CD4-positive, alpha-beta memory T cell (primary cell): ENCODE measurements at regions not wholly inside any gene's neighbourhood (a gene's known extent, or its start where the extent isn't known, plus 50 kb on each side); places are given as distances from the start of the nearest gene placed in this dataset.

Source experiments
- CTCF ChIA-PET: fragments of 350-600 bp; sonication (Branson Sonifier 250); formaldehyde crosslinking; loops from one replicate; lab custom pipeline; 2021; ENCODE audit warnings: inconsistent platforms; ENCODE audit not compliant: partially characterized antibody; lab: Charles Lee
- POLR2A ChIA-PET: fragments of 350-600 bp; sonication (Branson Sonifier 250); formaldehyde crosslinking; loops from one replicate; lab custom pipeline; 2021; ENCODE audit not compliant: partially characterized antibody; lab: Charles Lee
- DNase-seq, 5 donors: peaks; one replicate each; pipeline versions ENCODE4 v3.0.0 to v3.0.0-alpha.2; 2020 to 2022; ENCODE audit warnings: mixed read lengths in 1 of 5
- H3K27ac ChIP-seq: one replicate; pipeline ENCODE4 v1.7.0; 2013; ENCODE audit warnings: low read depth, low read length
- H3K27me3 ChIP-seq: 2 replicates; pipeline ENCODE4 v1.7.0; 2013; ENCODE audit warnings: mild to moderate bottlenecking, low read length, moderate library complexity; ENCODE audit not compliant: insufficient read depth
- H3K36me3 ChIP-seq: 2 replicates; pipeline ENCODE4 v1.7.0; 2013; ENCODE audit warnings: mild to moderate bottlenecking, low read length, moderate library complexity; ENCODE audit not compliant: insufficient read depth
- H3K4me1 ChIP-seq: 2 replicates; pipeline ENCODE4 v1.7.0; 2013; ENCODE audit warnings: mild to moderate bottlenecking, low read length, moderate library complexity; ENCODE audit not compliant: insufficient read depth
- H3K4me3 ChIP-seq, 2 donors: one replicate each; pipeline ENCODE4 v1.7.0; 2013; ENCODE audit warnings: low read length in 2 of 2, mild to moderate bottlenecking in 1 of 2
- H3K9me3 ChIP-seq, 2 donors: one replicate each; pipeline ENCODE4 v1.7.0; 2013; ENCODE audit warnings: low read length in 2 of 2, control low read depth in 1 of 2; ENCODE audit not compliant: control insufficient read depth in 1 of 2
- H3K27ac Mint-ChIP-seq, 7 donors: one replicate each; pipeline ENCODE4 v1.8.0; 2020 to 2021; ENCODE audit warnings: mixed read lengths in 7 of 7, mild to moderate bottlenecking in 6 of 7, inconsistent platforms in 3 of 7, moderate library complexity in 3 of 7
- H3K27me3 Mint-ChIP-seq, 2 donors: one replicate each; pipeline ENCODE4 v1.8.0; 2020 to 2021; ENCODE audit warnings: mixed read lengths in 2 of 2
- H3K36me3 Mint-ChIP-seq, 2 donors: one replicate each; pipeline ENCODE4 v1.8.0; 2020 to 2021; ENCODE audit warnings: mixed read lengths in 2 of 2, inconsistent platforms in 1 of 2, mild to moderate bottlenecking in 1 of 2
- H3K4me1 Mint-ChIP-seq, 4 donors: one replicate each; pipeline ENCODE4 v1.8.0; 2020 to 2021; ENCODE audit warnings: mixed read lengths in 4 of 4, mild to moderate bottlenecking in 1 of 4
- H3K4me3 Mint-ChIP-seq, 8 donors: one replicate each; pipeline ENCODE4 v1.8.0; 2020 to 2021; ENCODE audit warnings: mixed read lengths in 8 of 8, mild to moderate bottlenecking in 7 of 8, moderate library complexity in 6 of 8, inconsistent platforms in 3 of 8
- H3K9me3 Mint-ChIP-seq, 8 donors: one replicate each; pipeline ENCODE4 v1.8.0; 2020 to 2021; ENCODE audit warnings: mixed read lengths in 8 of 8, mild to moderate bottlenecking in 5 of 8, inconsistent platforms in 3 of 8, moderate library complexity in 1 of 8
- intact Hi-C: fragments of 100-400 bp; cut with micrococcal nuclease; formaldehyde crosslinking; loops from one replicate; pipeline ENCODE4 v1.15.1; 2023

GRCh38 chr2:104361414-104361813 lies 492.5 kb upstream of the POU3F3 start:
- no peak overlapping the region for H3K4me3 Mint-ChIP-seq
- Histone ChIP-seq H3K27me3 (no peaks in the 10 kb centered on the region), H3K9me3 (no peaks in the 10 kb centered on the region), H3K4me3 (no peak overlapping the region), H3K27ac (no peak overlapping the region), H3K4me1 (no peaks in the 10 kb centered on the region), H3K36me3 (no peaks in the 10 kb centered on the region)
- intact Hi-C loops = no loop called here
- H3K27me3 Mint-ChIP-seq = peaks cover 0 to 1% of the 10 kb centered on the region in 2 donors
- H3K27ac Mint-ChIP-seq = no peak overlapping the region
- H3K9me3 Mint-ChIP-seq = peaks cover 0 to 7% (median 0%) of the 10 kb centered on the region in 8 donors
- ChIA-PET CTCF (no interaction called here), POLR2A (no interaction called here)
- no peaks in the 10 kb centered on the region for H3K36me3 Mint-ChIP-seq
- H3K4me1 Mint-ChIP-seq = no peaks in the 10 kb centered on the region
- no peak for DNase-seq

DNA sequence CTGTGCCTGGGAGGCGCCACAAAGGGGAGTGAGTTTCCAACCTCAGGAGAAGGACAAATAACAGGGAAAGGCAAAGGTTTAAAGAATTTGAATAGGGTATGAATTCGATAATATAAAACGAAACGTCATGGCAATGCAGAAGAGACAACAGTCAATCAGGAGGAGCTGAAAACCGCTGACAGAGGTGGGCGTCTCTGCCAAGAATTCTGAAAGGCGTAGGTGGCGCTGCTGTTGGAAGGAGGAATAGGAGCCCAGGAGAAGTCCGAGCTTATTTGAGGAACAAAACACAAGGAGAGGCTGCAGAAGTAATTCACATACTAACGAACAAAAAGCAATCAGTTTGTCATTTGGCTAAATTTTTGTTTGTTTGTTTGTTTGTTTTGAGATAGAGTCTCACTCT lies 485.8 kb upstream of the POU3F3 start:
- no peaks in the 10 kb centered on the region for H3K36me3 ChIP-seq
- H3K9me3 ChIP-seq = no peaks in the 10 kb centered on the region
- H3K9me3 Mint-ChIP-seq = peaks cover 0 to 14% (median 1%) of the 10 kb centered on the region in 8 donors
- H3K4me3 ChIP-seq = no peak overlapping the region
- no peak overlapping the region for H3K27ac ChIP-seq
- no peaks in the 10 kb centered on the region for H3K27me3 Mint-ChIP-seq
- intact Hi-C loops = no loop called here
- H3K4me1 ChIP-seq = no peaks in the 10 kb centered on the region
- no peaks in the 10 kb centered on the region for H3K4me1 Mint-ChIP-seq
- DNase-seq = no peak
- ChIA-PET POLR2A (no interaction called here), CTCF (no interaction called here)
- no peak overlapping the region for H3K4me3 Mint-ChIP-seq
- no peaks in the 10 kb centered on the region for H3K27me3 ChIP-seq
- H3K36me3 Mint-ChIP-seq = no peaks in the 10 kb centered on the region
- H3K27ac Mint-ChIP-seq = no peak overlapping the region

DNA sequence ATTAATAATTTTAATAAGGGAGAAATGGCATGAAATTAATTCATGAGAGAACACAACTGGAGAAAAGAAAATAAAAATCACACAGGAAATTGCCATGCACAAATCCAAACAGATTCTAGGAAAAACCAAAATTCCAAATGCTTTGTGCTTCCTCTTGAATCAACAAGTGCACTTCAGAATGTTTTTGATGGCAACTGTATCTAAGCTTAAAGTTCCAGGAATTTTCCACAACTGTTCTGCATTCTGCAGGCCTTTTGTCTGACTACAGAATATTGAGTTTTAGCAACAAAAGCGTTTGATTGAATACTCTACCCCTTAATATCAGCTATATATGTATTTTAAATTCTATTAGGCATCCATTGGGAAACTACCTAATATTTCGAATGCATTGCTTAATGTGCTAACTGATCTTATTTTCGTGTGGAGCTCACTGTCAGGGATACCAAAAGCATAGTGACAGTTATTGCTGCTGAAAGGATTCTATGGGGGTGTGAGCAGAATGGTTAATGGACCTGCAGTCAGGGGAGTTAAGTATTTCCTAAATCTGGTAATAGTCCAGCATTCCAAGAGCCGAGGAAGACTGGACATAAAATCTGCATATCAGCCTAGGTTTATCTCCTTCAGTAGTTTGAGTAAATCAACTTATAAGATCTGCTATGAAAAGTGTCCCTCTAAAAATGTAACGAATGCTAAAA lies 482.7 kb upstream of the POU3F3 start:
- peaks cover 0 to 10% (median 2%) of the 10 kb centered on the region in 8 donors for H3K9me3 Mint-ChIP-seq
- POLR2A ChIA-PET = no interaction called here
- no peak overlapping the region for H3K27ac Mint-ChIP-seq
- H3K4me3 ChIP-seq = no peak overlapping the region
- CTCF ChIA-PET = no interaction called here
- no peaks in the 10 kb centered on the region for H3K36me3 Mint-ChIP-seq
- no peak overlapping the region for H3K27ac ChIP-seq
- H3K27me3 ChIP-seq = no peaks in the 10 kb centered on the region
- H3K9me3 ChIP-seq = no peaks in the 10 kb centered on the region
- H3K4me3 Mint-ChIP-seq = no peak overlapping the region
- H3K4me1 Mint-ChIP-seq = peaks cover 0 to 1% (median 0%) of the 10 kb centered on the region in 4 donors
- intact Hi-C loops = no loop called here
- H3K4me1 ChIP-seq = no peaks in the 10 kb centered on the region
- no peak for DNase-seq
- H3K36me3 ChIP-seq = no peaks in the 10 kb centered on the region
- H3K27me3 Mint-ChIP-seq = no peaks in the 10 kb centered on the region

- no peak overlapping the region for H3K4me3 ChIP-seq
- no peak overlapping the region for H3K4me3 Mint-ChIP-seq
- H3K27ac Mint-ChIP-seq = no peak overlapping the region
- no peaks in the 10 kb centered on the region for H3K4me1 ChIP-seq
- no peaks in the 10 kb centered on the region for H3K27me3 Mint-ChIP-seq
- H3K9me3 Mint-ChIP-seq = peaks cover 0 to 8% (median under 1%) of the 10 kb centered on the region in 8 donors
- intact Hi-C loops = no loop called here
- POLR2A ChIA-PET = no interaction called here
- H3K27me3 ChIP-seq = no peaks in the 10 kb centered on the region
- peaks cover 0 to 15% (median 5%) of the 10 kb centered on the region in 4 donors for H3K4me1 Mint-ChIP-seq
- no peaks in the 10 kb centered on the region for H3K36me3 ChIP-seq
- no peaks in the 10 kb centered on the region for H3K9me3 ChIP-seq
- CTCF ChIA-PET = no interaction called here
- no peak for DNase-seq
- H3K36me3 Mint-ChIP-seq = no peaks in the 10 kb centered on the region
- H3K27ac ChIP-seq = no peak overlapping the region
Observed at GRCh38 chr2:104375206-104375605, 478.7 kb upstream of the POU3F3 start.

DNA sequence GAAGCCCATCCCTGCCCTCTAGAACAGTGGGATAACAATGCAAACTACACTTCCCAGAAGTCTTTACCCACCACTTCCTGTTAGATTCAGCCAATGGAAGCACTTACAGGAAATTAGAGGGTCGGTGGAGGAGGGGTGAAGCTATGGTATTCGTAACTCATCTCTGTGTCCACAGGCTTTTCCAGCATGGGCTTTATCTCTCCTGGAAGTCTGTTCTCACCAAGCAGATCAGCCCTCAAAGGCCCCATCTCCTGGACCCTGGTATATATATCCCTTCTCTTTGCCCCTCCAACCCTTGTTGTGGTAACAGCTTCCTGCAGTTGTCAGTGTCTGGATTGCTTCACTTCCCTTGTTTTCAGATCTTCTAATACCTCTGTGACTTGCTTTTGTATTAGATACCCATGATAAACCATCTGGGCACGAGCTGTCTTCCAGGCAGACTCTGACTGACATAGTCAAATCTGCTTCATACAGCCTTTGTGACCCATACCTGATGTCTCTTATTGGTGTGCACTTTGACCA lies 475.0 kb upstream of the POU3F3 start:
- Histone ChIP-seq H3K27me3 (no peaks in the 10 kb centered on the region), H3K9me3 (no peaks in the 10 kb centered on the region), H3K4me1 (no peaks in the 10 kb centered on the region), H3K4me3 (peak overlapping the region in 1 of 2 donors; percentile 12), H3K27ac (no peak overlapping the region), H3K36me3 (no peaks in the 10 kb centered on the region)
- peak in 4 of 5 donors; percentile 22 to 41 (median 33) for DNase-seq
- peak overlapping the region; percentile 59 to 88 (median 83) for H3K4me3 Mint-ChIP-seq
- intact Hi-C loops = no loop called here
- no peaks in the 10 kb centered on the region for H3K36me3 Mint-ChIP-seq
- peak overlapping the region; percentile 23 to 90 (median 83) for H3K27ac Mint-ChIP-seq
- POLR2A ChIA-PET = no interaction called here
- H3K4me1 Mint-ChIP-seq = peaks cover 0 to 16% (median 4%) of the 10 kb centered on the region in 4 donors
- CTCF ChIA-PET = no interaction called here
- H3K27me3 Mint-ChIP-seq = no peaks in the 10 kb centered on the region
- H3K9me3 Mint-ChIP-seq = peaks cover 0 to 6% (median 2%) of the 10 kb centered on the region in 8 donors

GRCh38 chr2:104384961-104385360 lies 469.0 kb upstream of the POU3F3 start:
- intact Hi-C loops = no loop called here
- H3K9me3 Mint-ChIP-seq = peaks cover 0 to 8% (median 2%) of the 10 kb centered on the region in 8 donors
- Histone ChIP-seq H3K9me3 (no peaks in the 10 kb centered on the region), H3K27ac (no peak overlapping the region), H3K4me1 (no peaks in the 10 kb centered on the region), H3K27me3 (no peaks in the 10 kb centered on the region), H3K4me3 (no peak overlapping the region), H3K36me3 (no peaks in the 10 kb centered on the region)
- no peaks in the 10 kb centered on the region for H3K36me3 Mint-ChIP-seq
- no peaks in the 10 kb centered on the region for H3K27me3 Mint-ChIP-seq
- CTCF ChIA-PET = interaction anchor here (1.3 kb wide), 1 partner anchor 12 kb away, joined by 3 read pairs; no protein-coding TSS in a partner anchor
- DNase-seq = no peak
- H3K27ac Mint-ChIP-seq = no peak overlapping the region
- H3K4me1 Mint-ChIP-seq = peaks cover 0 to 3% (median 0%) of the 10 kb centered on the region in 4 donors
- no peak overlapping the region for H3K4me3 Mint-ChIP-seq
- POLR2A ChIA-PET = no interaction called here

- H3K4me1 Mint-ChIP-seq = no peaks in the 10 kb centered on the region
- Histone ChIP-seq H3K9me3 (no peaks in the 10 kb centered on the region), H3K27me3 (no peaks in the 10 kb centered on the region), H3K4me1 (no peaks in the 10 kb centered on the region), H3K4me3 (no peak overlapping the region), H3K36me3 (no peaks in the 10 kb centered on the region), H3K27ac (no peak overlapping the region)
- H3K4me3 Mint-ChIP-seq = no peak overlapping the region
- peaks cover 0 to 8% (median 1%) of the 10 kb centered on the region in 8 donors for H3K9me3 Mint-ChIP-seq
- intact Hi-C loops = no loop called here
- no peaks in the 10 kb centered on the region for H3K36me3 Mint-ChIP-seq
- CTCF ChIA-PET = interaction anchor here (1.3 kb wide), 1 partner anchor 13 kb away, joined by 3 read pairs; no protein-coding TSS in a partner anchor
- POLR2A ChIA-PET = no interaction called here
- DNase-seq = no peak
- H3K27ac Mint-ChIP-seq = no peak overlapping the region
- peaks cover 0 to 1% of the 10 kb centered on the region in 2 donors for H3K27me3 Mint-ChIP-seq
Observed at GRCh38 chr2:104385743-104386142, 468.2 kb upstream of the POU3F3 start.
